Stimulated activated naive CD4-positive, alpha-beta T cell treated with Interleukin-2 at 50 U/mL for 16 hours (primary cell): ENCODE measurements at regions not wholly inside any gene's neighbourhood (a gene's known extent, or its start where the extent isn't known, plus 50 kb on each side); places are given as distances from the start of the nearest gene placed in this dataset.

ENCODE experiments used
- DNase-seq: peaks from one replicate; lab custom pipeline; 2025; lab: John Stamatoyannopoulos, UW

GRCh38 chr12:76256904-76257303 lies 91.3 kb downstream of the BBS10 start:
- DNase-seq, result no peak

- no peak for DNase-seq
Measured at GRCh38 chr12:76256321-76256720, 91.9 kb downstream of the BBS10 start.

GRCh38 chr12:76255692-76256091 lies 92.5 kb downstream of the BBS10 start:
- DNase-seq, result no peak

GRCh38 chr12:76255281-76255680 lies 92.9 kb downstream of the BBS10 start:
- no peak for DNase-seq

GRCh38 chr12:76252031-76252430 lies 96.2 kb downstream of the BBS10 start:
- DNase-seq, result no peak

- no peak for DNase-seq
Measured at GRCh38 chr12:76250256-76250655, 98.0 kb downstream of the BBS10 start.

- no peak for DNase-seq
Measured at GRCh38 chr12:76249501-76249900, 98.7 kb downstream of the BBS10 start.

- DNase-seq, result no peak
Measured at GRCh38 chr12:76247992-76248391, 100.2 kb downstream of the BBS10 start.

- DNase-seq, result no peak
Measured at GRCh38 chr12:76247026-76247646, 101.1 kb downstream of the BBS10 start.

GRCh38 chr12:76246611-76247010 lies 101.6 kb downstream of the BBS10 start:
- no peak for DNase-seq

GRCh38 chr12:76244300-76244699 lies 103.9 kb downstream of the BBS10 start:
- no peak for DNase-seq

GRCh38 chr12:76242813-76243550 lies 105.2 kb downstream of the BBS10 start:
- DNase-seq, result no peak

GRCh38 chr12:76241371-76241770 lies 106.8 kb downstream of the BBS10 start:
- no peak for DNase-seq

- DNase-seq, result no peak
Measured at GRCh38 chr12:76240281-76240680, 107.9 kb downstream of the BBS10 start.

GRCh38 chr12:76238688-76239087 lies 109.5 kb downstream of the BBS10 start:
- DNase-seq, result no peak

- no peak for DNase-seq
Measured at GRCh38 chr12:76237086-76237701, 111.0 kb downstream of the BBS10 start.

- no peak for DNase-seq
Measured at GRCh38 chr12:76236640-76237039, 111.6 kb downstream of the BBS10 start.

GRCh38 chr12:76234741-76235140 lies 113.5 kb downstream of the BBS10 start:
- DNase-seq, result no peak

GRCh38 chr12:76232013-76232412 lies 116.2 kb downstream of the BBS10 start:
- DNase-seq, result no peak

- DNase-seq, result no peak
Measured at GRCh38 chr12:76226956-76227355, 121.3 kb downstream of the BBS10 start.

- no peak for DNase-seq
Measured at GRCh38 chr12:76226397-76226796, 121.8 kb downstream of the BBS10 start.

- no peak for DNase-seq
Measured at GRCh38 chr12:76223869-76224268, 124.3 kb downstream of the BBS10 start.

GRCh38 chr12:76220980-76221379 lies 127.2 kb downstream of the BBS10 start:
- DNase-seq, result no peak
